Mesodermal cell (in vitro differentiated cells): ENCODE measurements at regions not wholly inside any gene's neighbourhood (a gene's known extent, or its start where the extent isn't known, plus 50 kb on each side); places are given as distances from the start of the nearest gene placed in this dataset.

Experiments used
- H3K27ac ChIP-seq: 2 replicates; pipeline ENCODE4 v1.7.0; 2013; ENCODE audit warnings: mild to moderate bottlenecking, low read depth, low read length, moderate library complexity; ENCODE audit not compliant: severe bottlenecking
- H3K36me3 ChIP-seq: 2 replicates; pipeline ENCODE4 v1.7.1; 2013; ENCODE audit warnings: mild to moderate bottlenecking, low read length, moderate library complexity; ENCODE audit not compliant: control insufficient read depth, insufficient read depth
- H3K4me1 ChIP-seq: one replicate; pipeline ENCODE4 v1.7.1; 2013; ENCODE audit warnings: mild to moderate bottlenecking, low read length; ENCODE audit not compliant: insufficient read depth, control insufficient read depth, poor library complexity, severe bottlenecking
- H3K4me3 ChIP-seq: 2 replicates; pipeline ENCODE4 v1.7.0; 2013; ENCODE audit warnings: low read length, control low read depth, mild to moderate bottlenecking; ENCODE audit not compliant: insufficient read depth, poor library complexity, severe bottlenecking; ENCODE audit errors: extremely low read depth
- H3K9me3 ChIP-seq: 2 replicates; pipeline ENCODE4 v1.7.1; 2013; ENCODE audit warnings: mild to moderate bottlenecking, low read length, moderate library complexity; ENCODE audit not compliant: control insufficient read depth
- WGBS, 2 experiments: methylation state at CpG; one replicate each; pipeline ENCODE4 v1.1.5; 2013; ENCODE audit warnings: missing lambda C conversion rate in 2 of 2; ENCODE audit not compliant: insufficient coverage in 2 of 2; 5-methylcytosine and 5-hydroxymethylcytosine counted together

DNA sequence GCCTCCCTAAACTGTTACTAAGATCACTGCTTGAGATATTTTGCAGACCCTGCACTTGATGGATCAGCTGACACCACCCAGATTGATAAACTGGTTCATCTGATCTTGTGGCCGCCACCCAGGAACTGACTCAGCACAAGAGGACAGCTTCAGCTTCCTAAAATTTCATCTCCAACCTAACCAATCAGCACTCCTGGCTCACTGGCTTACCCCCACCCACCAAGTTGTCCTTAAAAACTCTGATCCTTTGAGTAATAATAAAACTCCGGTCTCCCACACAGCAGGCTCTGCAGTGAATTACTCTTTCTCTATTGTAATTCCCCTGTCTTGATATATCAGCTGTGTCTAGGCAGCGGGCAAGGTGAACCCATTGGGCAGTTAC, 174.8 kb downstream of the UTP18 start:
- no peak overlapping the region for H3K4me3 ChIP-seq
- peaks cover 9% of the 10 kb centered on the region for H3K4me1 ChIP-seq
- no peak overlapping the region for H3K27ac ChIP-seq
- H3K9me3 ChIP-seq = peaks cover 19% of the 10 kb centered on the region
- 79 to 86% methylated on average over 2 to 3 of the region's 3 CpGs for WGBS, 2 experiments
- no peaks in the 10 kb centered on the region for H3K36me3 ChIP-seq

- Histone ChIP-seq H3K4me3 (no peak overlapping the region), H3K9me3 (peaks cover 22% of the 10 kb centered on the region), H3K4me1 (peaks cover 9% of the 10 kb centered on the region), H3K27ac (no peak overlapping the region), H3K36me3 (no peaks in the 10 kb centered on the region)
- WGBS, 2 experiments = 14 to 41% methylated on average over 3 to 5 of the region's 5 CpGs
Observed at GRCh38 chr17:51435641-51436091, 175.3 kb downstream of the UTP18 start.

- Histone ChIP-seq H3K4me3 (no peak overlapping the region), H3K36me3 (no peaks in the 10 kb centered on the region), H3K27ac (peak overlapping the region; percentile 24), H3K4me1 (peaks cover 9% of the 10 kb centered on the region), H3K9me3 (peaks cover 25% of the 10 kb centered on the region)
- 87 to 96% methylated on average over 5 to 8 of the region's 8 CpGs for WGBS, 2 experiments
Observed at GRCh38 chr17:51439395-51440229, 179.3 kb downstream of the UTP18 start.

- H3K4me1 ChIP-seq = peaks cover 9% of the 10 kb centered on the region
- 86 to 100% methylated on average over 1 of the region's 1 CpG for WGBS, 2 experiments
Observed at GRCh38 chr17:51441431-51441830, 181.1 kb downstream of the UTP18 start.

DNA sequence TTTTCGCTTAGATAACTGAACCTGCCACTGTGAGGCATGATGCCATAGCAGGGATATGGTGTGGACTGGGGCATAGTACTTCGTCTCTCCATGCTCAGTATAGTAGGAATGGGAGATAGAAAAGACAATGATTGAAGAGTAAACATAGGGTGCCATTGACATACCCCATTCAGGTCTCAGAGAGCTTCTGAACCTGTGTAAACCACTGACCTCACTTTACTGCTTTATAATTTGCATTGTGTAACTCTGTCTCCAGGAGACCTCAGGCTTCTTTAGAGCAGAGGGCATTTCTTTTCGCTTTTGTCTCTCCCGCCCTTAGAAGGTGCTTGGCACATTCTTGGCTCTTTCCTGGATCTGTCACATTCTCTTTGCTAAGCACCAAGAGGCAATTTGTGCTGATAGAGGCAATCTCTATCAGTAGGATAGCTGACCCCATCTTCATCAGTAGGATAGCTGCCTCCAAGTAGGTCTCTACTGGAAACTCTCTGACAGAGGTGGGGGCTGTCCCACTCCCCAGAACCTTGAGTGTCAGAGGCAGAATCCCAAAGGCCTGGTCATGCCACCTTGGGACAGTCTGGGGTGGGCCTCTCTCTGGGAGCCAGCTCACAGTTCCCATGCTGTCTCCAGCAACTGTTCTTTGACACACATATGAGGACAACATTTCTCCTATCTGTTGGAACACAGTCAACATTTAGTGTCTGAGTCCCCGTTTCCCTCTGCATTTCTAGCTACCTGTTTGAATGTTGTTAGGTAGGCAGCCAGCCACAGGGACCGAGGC, 181.9 kb downstream of the UTP18 start:
- WGBS, 2 experiments = 82 to 86% methylated on average over 2 to 5 of the region's 6 CpGs
- Histone ChIP-seq H3K4me1 (peaks cover 9% of the 10 kb centered on the region), H3K27ac (no peak overlapping the region), H3K36me3 (no peaks in the 10 kb centered on the region), H3K9me3 (peaks cover 22% of the 10 kb centered on the region), H3K4me3 (no peak overlapping the region)

More at GRCh38 chr17:51441431-51441830, 181.1 kb downstream of the UTP18 start:
- Histone ChIP-seq H3K9me3 (peaks cover 25% of the 10 kb centered on the region), H3K36me3 (no peaks in the 10 kb centered on the region), H3K4me3 (no peak overlapping the region), H3K27ac (no peak overlapping the region)

GRCh38 chr17:51443646-51444045, 183.3 kb downstream of the UTP18 start:
- Histone ChIP-seq H3K4me1 (peaks cover 6% of the 10 kb centered on the region), H3K36me3 (no peaks in the 10 kb centered on the region), H3K27ac (no peak overlapping the region), H3K9me3 (peaks cover 21% of the 10 kb centered on the region), H3K4me3 (no peak overlapping the region)
- 88 to 89% methylated on average over 1 of the region's 3 CpGs for WGBS, 2 experiments

DNA sequence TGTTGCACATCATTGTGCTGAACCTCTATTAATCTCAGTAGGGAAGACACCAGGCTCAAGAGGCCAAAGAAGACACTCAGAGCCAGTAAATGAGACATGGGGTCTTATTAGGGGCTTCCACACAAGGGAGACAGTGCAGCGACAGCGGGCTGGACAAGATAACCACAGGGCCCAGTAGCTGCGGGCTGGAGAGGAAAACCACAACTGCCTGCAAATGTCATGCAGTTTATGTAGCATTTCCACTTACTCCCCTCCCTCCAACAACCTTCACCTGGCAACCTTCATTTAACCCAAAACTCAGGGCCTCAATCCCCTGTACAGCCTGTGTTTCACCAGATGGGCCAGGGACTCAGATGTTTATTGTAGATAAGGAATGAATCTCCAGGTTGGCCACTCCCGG, 185.6 kb downstream of the UTP18 start:
- 85 to 100% methylated on average over 4 of the region's 4 CpGs for WGBS, 2 experiments
- Histone ChIP-seq H3K4me1 (no peaks in the 10 kb centered on the region), H3K27ac (no peak overlapping the region), H3K9me3 (peaks cover 6% of the 10 kb centered on the region), H3K4me3 (no peak overlapping the region), H3K36me3 (no peaks in the 10 kb centered on the region)

DNA sequence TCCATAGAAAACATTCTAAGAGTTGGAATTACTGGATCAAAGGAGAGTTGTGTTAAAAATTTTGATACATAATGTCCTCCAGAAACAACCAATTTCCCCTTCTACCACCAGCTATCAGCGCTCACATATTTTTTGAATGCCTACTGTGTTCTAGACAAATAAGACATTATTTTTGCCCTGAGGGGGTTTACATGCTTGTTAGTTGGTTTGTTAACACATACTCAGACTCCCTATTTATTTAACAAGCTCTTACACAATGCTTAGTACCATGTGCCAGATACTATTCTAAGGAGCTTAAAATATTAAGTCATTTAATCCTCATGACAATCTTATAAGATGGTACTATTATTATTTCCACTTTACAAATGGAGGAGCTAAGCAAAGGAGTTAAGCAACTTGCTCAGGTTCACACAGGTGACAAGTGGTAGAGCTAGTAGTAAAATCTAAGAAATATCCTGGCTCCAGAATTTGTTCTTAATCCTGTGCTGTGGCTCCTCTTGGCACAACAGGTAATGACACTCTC, 194.2 kb downstream of the UTP18 start:
- H3K27ac ChIP-seq = no peak overlapping the region
- WGBS, 2 experiments = no CpG with 5 or more reads among the region's 1 CpG
- H3K36me3 ChIP-seq = no peaks in the 10 kb centered on the region
- no peak overlapping the region for H3K4me3 ChIP-seq
- no peaks in the 10 kb centered on the region for H3K4me1 ChIP-seq
- H3K9me3 ChIP-seq = no peaks in the 10 kb centered on the region

DNA sequence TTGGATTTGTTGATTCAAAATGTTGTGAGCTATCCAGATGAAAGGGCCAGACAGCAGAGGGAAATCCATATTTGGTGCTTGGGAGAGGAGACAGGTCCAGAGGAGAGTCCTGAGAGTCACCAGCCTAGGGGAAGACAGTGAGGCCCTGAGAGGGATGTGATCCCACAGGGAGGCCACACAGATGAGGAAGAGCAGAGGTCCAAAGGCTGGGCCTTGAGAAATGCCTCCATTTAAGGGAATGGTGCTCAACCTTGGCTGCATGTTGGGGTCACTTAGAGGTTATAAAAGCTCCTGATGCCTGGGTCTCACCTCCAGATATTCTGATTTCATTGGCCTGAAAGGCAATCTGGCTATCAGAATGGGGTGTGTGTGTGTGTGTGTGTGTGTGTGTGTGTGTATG, 194.9 kb downstream of the UTP18 start:
- no peak overlapping the region for H3K27ac ChIP-seq
- no peak overlapping the region for H3K4me3 ChIP-seq
- H3K9me3 ChIP-seq = no peaks in the 10 kb centered on the region
- no peaks in the 10 kb centered on the region for H3K4me1 ChIP-seq
- H3K36me3 ChIP-seq = no peaks in the 10 kb centered on the region

DNA sequence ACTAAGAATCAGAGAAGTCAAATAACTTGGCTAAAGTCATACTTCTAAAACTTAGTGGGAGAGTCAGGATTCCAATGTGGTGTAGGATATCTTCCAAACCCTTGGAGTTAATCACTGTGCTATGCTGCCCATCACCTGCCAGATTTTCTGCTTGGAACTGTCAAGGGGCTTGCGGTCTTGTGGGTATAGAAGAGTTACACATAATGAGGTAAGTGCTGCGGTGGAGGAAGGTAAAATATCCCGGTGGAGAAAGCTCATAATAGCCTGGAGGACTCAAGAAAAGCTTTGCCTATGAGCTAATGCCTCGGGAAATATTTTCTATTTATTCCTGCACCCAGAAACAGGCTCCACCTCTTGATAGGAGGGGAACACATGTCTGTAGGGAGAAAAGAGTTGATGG, 195.6 kb downstream of the UTP18 start:
- no peak overlapping the region for H3K4me3 ChIP-seq
- no peak overlapping the region for H3K27ac ChIP-seq
- no peaks in the 10 kb centered on the region for H3K9me3 ChIP-seq
- H3K36me3 ChIP-seq = no peaks in the 10 kb centered on the region
- H3K4me1 ChIP-seq = no peaks in the 10 kb centered on the region
- WGBS, 2 experiments = 93 to 100% methylated on average over 1 to 3 of the region's 4 CpGs
